GM21723 (cell line): ENCODE measurements at regions not wholly inside any gene's neighbourhood (a gene's known extent, or its start where the extent isn't known, plus 50 kb on each side); places are given as distances from the start of the nearest gene placed in this dataset.
A peak's percentile ranks its signal among the peaks of the same experiment; 100 is the strongest.

Source experiments
- ATAC-seq: cut with Tn5 transposase; IDR thresholded peaks from one replicate; pipeline ENCODE4 v1.9.1; 2021; ENCODE audit warnings: mild to moderate bottlenecking, moderate library complexity; ENCODE audit not compliant: unreplicated experiment

GRCh38 chr6:48057601-48058000 lies 53.4 kb downstream of the PTCHD4 start:
- ATAC-seq = no peak

DNA sequence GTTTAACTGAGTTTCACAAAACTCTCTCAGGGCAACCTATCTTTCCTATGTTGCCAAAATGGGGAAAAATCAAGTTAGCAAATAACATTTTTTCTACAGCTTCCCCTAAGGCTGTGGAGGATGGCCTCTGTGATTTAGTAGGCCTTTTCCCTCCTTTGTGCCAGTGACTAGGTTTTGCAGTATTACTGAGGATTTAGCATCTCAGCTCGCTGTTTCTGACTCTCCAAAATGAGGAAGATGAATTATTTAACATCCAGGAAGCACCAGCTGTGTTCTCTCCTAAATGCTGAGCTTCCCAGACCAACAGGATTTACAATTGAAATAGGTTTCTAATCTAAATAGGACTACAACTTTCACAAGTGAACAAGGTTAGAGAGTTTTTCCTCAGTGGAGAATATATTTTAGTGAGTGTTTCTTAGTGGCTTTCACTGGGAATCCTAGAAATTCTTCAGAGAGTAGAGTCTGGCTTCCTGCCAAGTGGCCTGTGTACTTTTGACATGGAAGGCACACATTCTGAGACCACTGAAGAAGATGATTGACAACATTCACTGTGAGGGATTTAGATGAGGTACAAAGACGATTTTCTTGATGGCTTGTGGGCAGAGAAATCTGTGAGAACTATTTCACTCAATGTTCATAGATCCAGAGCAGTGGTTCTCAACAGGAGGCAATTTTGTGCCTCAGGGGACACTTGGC lies 62.4 kb downstream of the PTCHD4 start:
- no peak for ATAC-seq

- no peak for ATAC-seq
Observed at GRCh38 chr6:48041894-48042293, 69.1 kb downstream of the PTCHD4 start.

GRCh38 chr6:48037946-48038345 lies 73.1 kb downstream of the PTCHD4 start:
- no peak for ATAC-seq

DNA sequence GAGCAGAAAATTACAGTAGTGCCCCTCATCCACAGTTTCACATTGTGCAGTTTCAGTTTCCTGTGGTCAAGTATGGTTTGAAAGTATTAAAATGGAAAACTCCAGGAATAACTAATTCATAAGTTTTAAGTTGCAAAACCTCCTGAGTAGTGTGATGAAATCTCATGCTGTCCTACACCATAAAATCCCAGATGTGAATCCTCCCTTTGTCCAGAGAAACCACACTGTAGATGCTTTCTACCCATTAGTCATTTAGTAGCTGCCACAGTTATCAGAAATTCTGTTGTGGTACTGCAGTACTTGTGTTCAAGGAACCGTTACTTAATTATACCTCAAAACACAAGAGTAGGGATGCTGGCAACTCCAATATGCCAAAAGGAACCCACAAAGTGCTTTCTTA lies 74.7 kb downstream of the PTCHD4 start:
- ATAC-seq = no peak

- ATAC-seq = no peak
Observed at GRCh38 chr6:48032151-48032550, 78.8 kb downstream of the PTCHD4 start.

GRCh38 chr6:48031711-48032110 lies 79.3 kb downstream of the PTCHD4 start:
- no peak for ATAC-seq

DNA sequence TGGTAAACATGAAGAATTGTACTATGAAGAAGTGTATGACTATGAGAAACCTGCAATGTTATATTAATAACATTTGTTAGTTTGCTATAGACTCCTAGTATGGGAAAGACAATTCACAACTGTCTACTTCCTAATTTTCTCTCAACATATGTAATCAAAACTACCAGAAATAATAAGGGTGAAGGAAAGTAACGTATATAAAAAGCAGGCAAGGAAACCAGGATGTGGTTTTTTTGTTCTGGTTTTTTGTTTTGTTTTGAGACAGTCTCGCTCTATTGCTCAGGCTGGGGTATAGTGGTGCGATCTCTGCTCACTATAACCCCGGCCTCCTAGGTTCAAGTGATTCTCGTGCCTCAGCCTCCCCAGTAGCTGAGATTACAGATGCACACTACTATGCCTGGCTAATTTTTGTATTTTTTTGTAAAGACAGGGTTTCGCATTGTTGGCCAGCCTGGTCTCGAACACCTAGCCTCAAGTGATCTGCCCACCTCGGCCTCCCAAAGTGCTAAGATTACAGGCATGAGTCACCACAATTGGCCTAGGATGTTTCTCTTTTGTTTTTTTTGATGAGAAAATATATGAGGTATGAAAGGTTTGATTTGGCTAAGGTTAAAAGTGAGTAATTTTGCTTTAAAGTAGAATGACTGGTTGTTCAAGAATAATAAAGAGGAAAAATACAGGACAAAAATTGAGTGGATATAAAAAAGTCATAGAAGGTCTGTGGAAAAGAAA lies 83.1 kb downstream of the PTCHD4 start:
- peak; percentile 92 for ATAC-seq

DNA sequence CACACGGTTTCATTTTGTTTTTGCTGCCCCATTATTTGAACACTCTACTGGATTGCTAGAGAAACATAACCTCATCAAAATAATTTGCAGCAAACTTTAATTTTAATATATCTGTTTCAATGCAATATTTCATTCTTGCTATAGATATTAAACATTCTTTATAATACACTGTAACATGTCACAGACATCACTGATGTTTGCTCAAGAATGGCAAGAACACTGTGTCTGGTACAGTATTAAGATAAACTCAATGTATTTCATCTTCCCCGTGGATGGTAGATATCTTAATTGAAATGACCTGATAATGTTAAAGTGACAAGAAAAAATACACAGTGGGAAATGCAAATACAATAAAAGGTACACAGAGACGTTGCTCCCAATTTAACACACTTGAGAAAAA lies 86.0 kb downstream of the PTCHD4 start:
- ATAC-seq = no peak

GRCh38 chr6:48021904-48022303 lies 89.1 kb downstream of the PTCHD4 start:
- no peak for ATAC-seq

GRCh38 chr6:48016020-48016755 lies 94.8 kb downstream of the PTCHD4 start:
- ATAC-seq = no peak

GRCh38 chr6:47992809-47993208 lies 118.2 kb downstream of the PTCHD4 start:
- no peak for ATAC-seq

GRCh38 chr6:47983491-47983890 lies 127.5 kb downstream of the PTCHD4 start:
- ATAC-seq = no peak

DNA sequence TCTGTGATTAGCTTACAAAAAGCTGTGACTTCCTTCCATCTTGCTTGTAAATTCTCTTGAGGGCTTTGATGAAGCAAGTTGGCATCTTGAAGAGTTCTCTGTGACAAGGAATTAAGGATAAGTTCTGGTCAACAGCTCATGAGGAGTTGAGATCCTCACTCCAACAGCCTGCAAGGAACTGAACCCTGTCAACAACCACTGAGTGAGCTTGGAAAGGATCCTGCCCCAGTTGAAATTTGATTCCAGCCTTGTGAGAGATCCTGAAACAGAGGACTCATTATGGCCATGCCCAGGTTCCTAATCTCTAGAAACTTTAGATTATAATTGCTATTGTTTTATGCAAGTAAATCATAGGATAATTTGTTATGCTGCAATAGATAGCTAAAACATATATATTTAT lies 133.7 kb downstream of the PTCHD4 start:
- ATAC-seq = no peak

GRCh38 chr6:47974106-47974505 lies 136.9 kb downstream of the PTCHD4 start:
- ATAC-seq = no peak

- ATAC-seq = no peak
Observed at GRCh38 chr6:47970826-47971225, 140.2 kb downstream of the PTCHD4 start.

DNA sequence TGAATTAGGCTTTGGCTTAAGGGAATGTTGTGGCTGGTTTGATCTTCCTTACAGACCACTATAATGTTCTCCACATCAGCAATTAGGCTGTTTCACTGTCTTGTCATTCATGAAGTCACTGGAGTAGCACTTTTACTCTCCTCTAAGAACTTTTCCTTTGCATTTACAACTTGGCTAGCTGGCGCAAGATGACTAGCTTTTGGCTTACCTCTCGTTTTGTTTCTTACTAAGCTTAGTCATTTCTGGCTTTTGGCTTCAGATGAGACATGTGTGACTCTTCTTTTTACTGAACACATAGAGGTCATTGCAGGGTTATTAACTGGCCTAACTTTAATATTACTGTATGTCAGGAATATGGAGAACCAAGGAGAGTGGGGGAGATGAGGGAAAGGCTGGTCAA lies 143.2 kb downstream of the PTCHD4 start:
- ATAC-seq = peak; percentile 44

GRCh38 chr6:47964969-47965368 lies 146.0 kb downstream of the PTCHD4 start:
- no peak for ATAC-seq

GRCh38 chr6:47952640-47953039 lies 158.4 kb downstream of the PTCHD4 start:
- ATAC-seq = no peak

- no peak for ATAC-seq
Observed at GRCh38 chr6:47944846-47945245, 163.0 kb downstream of the OPN5 start.

- ATAC-seq = no peak
Observed at GRCh38 chr6:47938405-47938804, 156.6 kb downstream of the OPN5 start.

DNA sequence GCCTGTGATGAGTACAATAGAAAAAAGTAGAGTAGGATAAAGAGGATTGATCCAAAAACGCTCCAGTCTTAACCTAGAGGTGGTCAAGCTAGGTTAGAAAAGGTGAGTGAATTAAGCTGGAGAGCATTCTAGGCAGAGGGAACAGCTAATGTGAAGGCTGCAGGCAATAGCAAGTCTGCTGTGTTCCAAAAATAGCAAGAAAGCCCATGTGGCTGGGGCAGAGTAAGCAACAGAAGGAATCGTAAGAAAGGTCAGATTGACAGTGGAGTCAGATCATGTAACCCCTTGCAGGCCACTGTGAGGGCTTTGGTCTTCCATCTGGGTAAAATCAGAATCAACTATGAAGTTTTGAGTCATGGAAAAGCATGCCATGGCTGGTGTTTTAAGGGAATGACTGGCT lies 155.0 kb downstream of the OPN5 start:
- no peak for ATAC-seq
